NB4 (cell line): ENCODE measurements at regions not wholly inside any gene's neighbourhood (a gene's known extent, or its start where the extent isn't known, plus 50 kb on each side); places are given as distances from the start of the nearest gene placed in this dataset.

Experiments
- MYC ChIP-seq: IDR thresholded peaks from 2 replicates; pipeline ENCODE4 v1.6.1; 2011; ENCODE audit warnings: low read depth, low read length
- POLR2A ChIP-seq: IDR thresholded peaks from 2 replicates; pipeline ENCODE4 v1.6.1; 2011; ENCODE audit warnings: mild to moderate bottlenecking; ENCODE audit not compliant: insufficient read length; ENCODE audit errors: extremely low read depth
- TF ChIP-seq, protein P1 (sequence below): IDR thresholded peaks from one replicate; pipeline ENCODE4 v1.5.1; 2012; ENCODE audit warnings: low read depth, low read length
- TF ChIP-seq, protein P2 (sequence below): IDR thresholded peaks from 2 replicates; pipeline ENCODE4 v1.6.1; 2011; ENCODE audit warnings: low read depth, low read length

DNA sequence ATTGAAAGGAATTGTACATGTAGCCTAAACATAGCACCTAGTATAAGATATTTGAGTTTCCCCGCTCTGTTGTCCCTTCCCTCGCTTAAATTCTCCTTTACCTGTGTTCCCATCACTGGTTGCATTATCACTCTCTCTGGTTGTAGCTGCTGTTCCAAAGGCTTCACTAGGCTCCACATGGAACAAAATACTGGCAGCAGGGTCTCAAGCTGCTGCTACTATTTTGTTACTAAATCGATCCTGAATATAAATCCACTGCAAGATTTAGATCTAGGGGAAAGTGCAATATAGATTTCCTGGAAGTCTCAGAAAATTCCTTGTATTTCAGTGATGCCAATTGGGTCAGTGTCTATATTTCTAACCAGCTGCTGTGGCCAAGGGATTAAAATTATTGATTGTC lies 443.5 kb downstream of the SATB2 start:
- TF ChIP-seq POLR2A (no peak), MYC (no peak)
- TF ChIP-seq, protein P1, sequence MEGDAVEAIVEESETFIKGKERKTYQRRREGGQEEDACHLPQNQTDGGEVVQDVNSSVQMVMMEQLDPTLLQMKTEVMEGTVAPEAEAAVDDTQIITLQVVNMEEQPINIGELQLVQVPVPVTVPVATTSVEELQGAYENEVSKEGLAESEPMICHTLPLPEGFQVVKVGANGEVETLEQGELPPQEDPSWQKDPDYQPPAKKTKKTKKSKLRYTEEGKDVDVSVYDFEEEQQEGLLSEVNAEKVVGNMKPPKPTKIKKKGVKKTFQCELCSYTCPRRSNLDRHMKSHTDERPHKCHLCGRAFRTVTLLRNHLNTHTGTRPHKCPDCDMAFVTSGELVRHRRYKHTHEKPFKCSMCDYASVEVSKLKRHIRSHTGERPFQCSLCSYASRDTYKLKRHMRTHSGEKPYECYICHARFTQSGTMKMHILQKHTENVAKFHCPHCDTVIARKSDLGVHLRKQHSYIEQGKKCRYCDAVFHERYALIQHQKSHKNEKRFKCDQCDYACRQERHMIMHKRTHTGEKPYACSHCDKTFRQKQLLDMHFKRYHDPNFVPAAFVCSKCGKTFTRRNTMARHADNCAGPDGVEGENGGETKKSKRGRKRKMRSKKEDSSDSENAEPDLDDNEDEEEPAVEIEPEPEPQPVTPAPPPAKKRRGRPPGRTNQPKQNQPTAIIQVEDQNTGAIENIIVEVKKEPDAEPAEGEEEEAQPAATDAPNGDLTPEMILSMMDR, result no peak
- TF ChIP-seq, protein P2, sequence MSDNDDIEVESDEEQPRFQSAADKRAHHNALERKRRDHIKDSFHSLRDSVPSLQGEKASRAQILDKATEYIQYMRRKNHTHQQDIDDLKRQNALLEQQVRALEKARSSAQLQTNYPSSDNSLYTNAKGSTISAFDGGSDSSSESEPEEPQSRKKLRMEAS, result no peak
